ENCODE measurements at regions not wholly inside any gene's neighbourhood (a gene's known extent, or its start where the extent isn't known, plus 50 kb on each side); places are given as distances from the start of the nearest gene placed in this dataset.

- intact Hi-C loops (cut with DNase I): no loop called here
- no peak overlapping the region for H3K4me3 ChIP-seq (ENCODE audit: low read length in 3 of 3)
- no peaks in the 10 kb centered on the region for H3K4me1 ChIP-seq (ENCODE audit: control insufficient read depth in 2 of 3, insufficient read depth in 2 of 3, low read depth in 1 of 3, low read length in 3 of 3)
- no peaks in the 10 kb centered on the region for H3K9me3 ChIP-seq (ENCODE audit: control insufficient read depth in 2 of 3, insufficient read depth in 1 of 3, low read length in 3 of 3)
- no peaks in the 10 kb centered on the region for H3K36me3 ChIP-seq (ENCODE audit: control insufficient read depth in 2 of 3, insufficient read depth in 3 of 3, low read length in 3 of 3)
- DNase-seq (no peak), FAIRE-seq (no peak)
- no peaks in the 10 kb centered on the region for H3K27me3 ChIP-seq (ENCODE audit: control insufficient read depth, insufficient read depth, low read length)
- H3K27ac ChIP-seq (ENCODE audit: low read depth in 2 of 2, low read length in 2 of 2): no peak overlapping the region
- no peak overlapping the region for H3K9ac ChIP-seq (ENCODE audit: low read length in 3 of 3)
- TF ChIP-seq CTCF (IDR thresholded peaks at IDR 0.05; ENCODE audit: borderline replicate concordance, extremely low read depth, insufficient read depth): no peak
These were observed 61.3 kb upstream of the NR4A3 start for GRCh38 chr9:99760421-99760820.

GRCh38 chr9:99762470-99762869, 59.2 kb upstream of the NR4A3 start:
- Histone ChIP-seq H3K27me3 (ENCODE audit: control insufficient read depth, insufficient read depth, low read length) (no peaks in the 10 kb centered on the region), H3K9me3 (ENCODE audit: control insufficient read depth in 2 of 3, insufficient read depth in 1 of 3, low read length in 3 of 3) (no peaks in the 10 kb centered on the region), H3K27ac (ENCODE audit: low read depth in 2 of 2, low read length in 2 of 2) (no peak overlapping the region), H3K4me1 (ENCODE audit: control insufficient read depth in 2 of 3, insufficient read depth in 2 of 3, low read depth in 1 of 3, low read length in 3 of 3) (no peaks in the 10 kb centered on the region), H3K36me3 (ENCODE audit: control insufficient read depth in 2 of 3, insufficient read depth in 3 of 3, low read length in 3 of 3) (no peaks in the 10 kb centered on the region), H3K4me3 (ENCODE audit: low read length in 3 of 3) (no peak overlapping the region), H3K9ac (ENCODE audit: low read length in 3 of 3) (no peak overlapping the region)
- no peak for TF ChIP-seq CTCF (IDR thresholded peaks at IDR 0.05; ENCODE audit: borderline replicate concordance, extremely low read depth, insufficient read depth)
- intact Hi-C loops (cut with DNase I): no loop called here
- DNase-seq: no peak
- no peak for FAIRE-seq

All from kidney (tissue), 13 donors.